ENCODE measurements at regions not wholly inside any gene's neighbourhood (a gene's known extent, or its start where the extent isn't known, plus 50 kb on each side); places are given as distances from the start of the nearest gene placed in this dataset.

DNA sequence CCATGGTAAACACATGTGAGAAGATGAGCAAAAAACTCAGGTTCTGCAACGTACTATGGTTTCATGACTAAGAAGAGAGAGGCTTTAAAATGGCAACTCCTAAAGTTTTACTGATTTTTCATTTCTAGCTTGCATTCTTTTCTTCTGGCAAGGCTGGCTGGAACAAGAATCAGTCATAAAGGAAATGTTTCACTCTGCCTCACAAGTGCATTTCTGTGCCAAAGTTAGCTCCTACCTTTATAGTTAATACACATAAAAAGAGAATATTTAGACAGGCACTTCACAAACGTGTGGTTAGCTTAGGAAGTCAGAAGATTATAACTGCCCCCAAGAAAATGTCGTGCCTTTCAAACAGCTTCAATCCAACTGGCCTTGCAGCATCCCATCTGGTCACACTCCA, 417.1 kb upstream of the CDH11 start:
- TF ChIP-seq, protein P1, sequence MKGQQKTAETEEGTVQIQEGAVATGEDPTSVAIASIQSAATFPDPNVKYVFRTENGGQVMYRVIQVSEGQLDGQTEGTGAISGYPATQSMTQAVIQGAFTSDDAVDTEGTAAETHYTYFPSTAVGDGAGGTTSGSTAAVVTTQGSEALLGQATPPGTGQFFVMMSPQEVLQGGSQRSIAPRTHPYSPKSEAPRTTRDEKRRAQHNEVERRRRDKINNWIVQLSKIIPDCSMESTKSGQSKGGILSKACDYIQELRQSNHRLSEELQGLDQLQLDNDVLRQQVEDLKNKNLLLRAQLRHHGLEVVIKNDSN (IDR thresholded peaks at IDR 0.05): no peak
- TF ChIP-seq, protein P2, sequence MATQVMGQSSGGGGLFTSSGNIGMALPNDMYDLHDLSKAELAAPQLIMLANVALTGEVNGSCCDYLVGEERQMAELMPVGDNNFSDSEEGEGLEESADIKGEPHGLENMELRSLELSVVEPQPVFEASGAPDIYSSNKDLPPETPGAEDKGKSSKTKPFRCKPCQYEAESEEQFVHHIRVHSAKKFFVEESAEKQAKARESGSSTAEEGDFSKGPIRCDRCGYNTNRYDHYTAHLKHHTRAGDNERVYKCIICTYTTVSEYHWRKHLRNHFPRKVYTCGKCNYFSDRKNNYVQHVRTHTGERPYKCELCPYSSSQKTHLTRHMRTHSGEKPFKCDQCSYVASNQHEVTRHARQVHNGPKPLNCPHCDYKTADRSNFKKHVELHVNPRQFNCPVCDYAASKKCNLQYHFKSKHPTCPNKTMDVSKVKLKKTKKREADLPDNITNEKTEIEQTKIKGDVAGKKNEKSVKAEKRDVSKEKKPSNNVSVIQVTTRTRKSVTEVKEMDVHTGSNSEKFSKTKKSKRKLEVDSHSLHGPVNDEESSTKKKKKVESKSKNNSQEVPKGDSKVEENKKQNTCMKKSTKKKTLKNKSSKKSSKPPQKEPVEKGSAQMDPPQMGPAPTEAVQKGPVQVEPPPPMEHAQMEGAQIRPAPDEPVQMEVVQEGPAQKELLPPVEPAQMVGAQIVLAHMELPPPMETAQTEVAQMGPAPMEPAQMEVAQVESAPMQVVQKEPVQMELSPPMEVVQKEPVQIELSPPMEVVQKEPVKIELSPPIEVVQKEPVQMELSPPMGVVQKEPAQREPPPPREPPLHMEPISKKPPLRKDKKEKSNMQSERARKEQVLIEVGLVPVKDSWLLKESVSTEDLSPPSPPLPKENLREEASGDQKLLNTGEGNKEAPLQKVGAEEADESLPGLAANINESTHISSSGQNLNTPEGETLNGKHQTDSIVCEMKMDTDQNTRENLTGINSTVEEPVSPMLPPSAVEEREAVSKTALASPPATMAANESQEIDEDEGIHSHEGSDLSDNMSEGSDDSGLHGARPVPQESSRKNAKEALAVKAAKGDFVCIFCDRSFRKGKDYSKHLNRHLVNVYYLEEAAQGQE (IDR thresholded peaks at IDR 0.05; ENCODE audit: low read depth): no peak
- TF ChIP-seq RAD21 (IDR thresholded peaks at IDR 0.05; ENCODE audit: low read depth): no peak

Measured in Ishikawa (cell line).